Spleen (tissue), 11 donors: ENCODE measurements at regions not wholly inside any gene's neighbourhood (a gene's known extent, or its start where the extent isn't known, plus 50 kb on each side); places are given as distances from the start of the nearest gene placed in this dataset.
A peak's percentile ranks its signal among the peaks of the same experiment; 100 is the strongest.

ENCODE experiments used
- DNase-seq: peaks from one replicate; pipeline ENCODE4 v3.0.0-alpha.2; 2020
- H3K27ac ChIP-seq, 8 donors: fragments of 200-600 bp; sonication (generic) in 7 of 8; 1 replicate in 4 of 8; 2 replicates in 4 of 8; pipeline versions ENCODE4 v1.5.0 to v1.8.0; 2016 to 2021; ENCODE audit warnings: inconsistent platforms in 4 of 8, mild to moderate bottlenecking in 4 of 8, moderate library complexity in 1 of 8
- H3K27me3 ChIP-seq, 7 donors: fragments of 200-600 bp; sonication (generic) in 6 of 7; replicated peaks in 1 of 7; 1 replicate in 4 of 7; 2 replicates in 3 of 7; pipeline versions ENCODE4 v1.5.0 to v1.8.0; 2016 to 2021; ENCODE audit warnings: inconsistent platforms in 3 of 7, mild to moderate bottlenecking in 1 of 7
- H3K36me3 ChIP-seq, 6 donors: fragments of 200-600 bp; sonication (generic) in 5 of 6; 1 replicate in 4 of 6; 2 replicates in 2 of 6; pipeline versions ENCODE4 v1.5.0 to v1.8.0; 2016 to 2021; ENCODE audit warnings: inconsistent platforms in 2 of 6
- H3K4me1 ChIP-seq, 6 donors: fragments of 200-600 bp; sonication (generic) in 5 of 6; 1 replicate in 3 of 6; 2 replicates in 3 of 6; pipeline versions ENCODE4 v1.5.0 to v1.8.0; 2016 to 2021; ENCODE audit warnings: inconsistent platforms in 3 of 6
- H3K4me3 ChIP-seq, 8 donors: fragments of 200-600 bp; sonication (generic) in 7 of 8; 1 replicate in 4 of 8; 2 replicates in 4 of 8; pipeline versions ENCODE4 v1.5.0 to v1.8.0; 2016 to 2021; ENCODE audit warnings: inconsistent platforms in 4 of 8, mild to moderate bottlenecking in 4 of 8, moderate library complexity in 2 of 8
- H3K9me3 ChIP-seq, 8 donors: fragments of 200-600 bp; sonication (generic) in 7 of 8; 1 replicate in 4 of 8; 2 replicates in 4 of 8; pipeline versions ENCODE4 v1.5.0 to v1.8.0; 2016 to 2021; ENCODE audit warnings: inconsistent platforms in 4 of 8
- POLR2A ChIP-seq, 3 donors: fragments of 450-650 bp; IDR thresholded peaks; one replicate each; pipeline ENCODE4 v1.5.1; 2017; ENCODE audit warnings: antibody characterized with exemption in 3 of 3, mild to moderate bottlenecking in 1 of 3
- POLR2AphosphoS5 ChIP-seq, 3 donors: sonication (generic); formaldehyde crosslinking; IDR thresholded peaks; one replicate each; pipeline ENCODE4 v1.5.1; 2017; ENCODE audit warnings: antibody characterized with exemption in 3 of 3
- WGBS, 5 donors: extraction: QIAGEN DNeasy Blood & Tissue Kit in 3 of 5; methylation state at CpG; one replicate each; pipeline versions ENCODE4 v1.1.5 to v1.1.7; 2013 to 2018; 5-methylcytosine and 5-hydroxymethylcytosine counted together
- intact Hi-C: fragments of 100-400 bp; cut with DNase I; formaldehyde crosslinking; loops from one replicate; pipeline ENCODE4 v1.15.0; 2023; ENCODE audit warnings: low total_unique reads
- TF ChIP-seq, protein P1 (sequence below), 11 experiments: fragments of 200-600 bp in 7 of 11; fragments of 450-650 bp in 4 of 11; sonication (generic) in 4 of 11; IDR thresholded peaks in 8 of 11; conservative IDR thresholded peaks in 3 of 11; 1 replicate in 7 of 11; 2 replicates in 4 of 11; pipeline versions ENCODE4 v1.4.0 to v1.8.0; 2016 to 2021; ENCODE audit warnings: antibody characterized with exemption in 11 of 11, inconsistent platforms in 4 of 11, mild to moderate bottlenecking in 1 of 11
- donor health status: healthy with polysubstance abuse.
- donor health status: DM: no; HTN: no; CAD: no; lungs with moderate emphysema.
- donor health status: DM: no; HTN: no; CAD: no.
- donor health status: Bipolar disorder and iron deficiency.
- donor health status: healthy.
- donor health status: DM: no; HTN: no; CAD: no.
- donor health status: DM: yes; HTN: yes; CAD: no.

DNA sequence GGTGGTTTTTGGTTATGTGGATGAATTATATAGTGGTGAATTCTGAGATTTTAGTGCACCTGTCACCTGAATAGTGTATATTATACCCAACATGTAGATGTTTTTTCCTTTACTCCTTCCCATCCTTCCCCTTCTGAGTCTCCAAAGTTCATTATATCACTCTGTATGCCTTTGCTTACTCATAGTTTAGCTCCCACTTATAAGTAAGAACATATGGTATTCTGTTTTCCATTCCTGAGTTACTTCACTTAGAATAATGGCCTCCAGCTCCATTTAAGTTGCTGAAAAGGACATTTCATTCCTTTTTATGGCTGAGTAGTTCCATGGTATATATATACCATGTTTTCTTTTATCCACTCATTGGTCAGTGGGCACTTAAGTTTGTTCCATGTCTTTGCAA, 161.6 kb upstream of the CD180 start:
- Histone ChIP-seq H3K27me3 (no peaks in the 10 kb centered on the region), H3K36me3 (no peaks in the 10 kb centered on the region), H3K9me3 (no peaks in the 10 kb centered on the region), H3K4me3 (no peak overlapping the region), H3K4me1 (peaks cover 0 to 24% (median 7%) of the 10 kb centered on the region in 6 donors), H3K27ac (no peak overlapping the region)
- intact Hi-C loops = no loop called here
- DNase-seq = no peak
- TF ChIP-seq, protein P1, sequence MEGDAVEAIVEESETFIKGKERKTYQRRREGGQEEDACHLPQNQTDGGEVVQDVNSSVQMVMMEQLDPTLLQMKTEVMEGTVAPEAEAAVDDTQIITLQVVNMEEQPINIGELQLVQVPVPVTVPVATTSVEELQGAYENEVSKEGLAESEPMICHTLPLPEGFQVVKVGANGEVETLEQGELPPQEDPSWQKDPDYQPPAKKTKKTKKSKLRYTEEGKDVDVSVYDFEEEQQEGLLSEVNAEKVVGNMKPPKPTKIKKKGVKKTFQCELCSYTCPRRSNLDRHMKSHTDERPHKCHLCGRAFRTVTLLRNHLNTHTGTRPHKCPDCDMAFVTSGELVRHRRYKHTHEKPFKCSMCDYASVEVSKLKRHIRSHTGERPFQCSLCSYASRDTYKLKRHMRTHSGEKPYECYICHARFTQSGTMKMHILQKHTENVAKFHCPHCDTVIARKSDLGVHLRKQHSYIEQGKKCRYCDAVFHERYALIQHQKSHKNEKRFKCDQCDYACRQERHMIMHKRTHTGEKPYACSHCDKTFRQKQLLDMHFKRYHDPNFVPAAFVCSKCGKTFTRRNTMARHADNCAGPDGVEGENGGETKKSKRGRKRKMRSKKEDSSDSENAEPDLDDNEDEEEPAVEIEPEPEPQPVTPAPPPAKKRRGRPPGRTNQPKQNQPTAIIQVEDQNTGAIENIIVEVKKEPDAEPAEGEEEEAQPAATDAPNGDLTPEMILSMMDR (IDR thresholded peaks at IDR 0.05 in 8 of 11, conservative IDR thresholded peaks at IDR 0.05 in 3 of 11) = no peak
- TF ChIP-seq POLR2AphosphoS5 (IDR thresholded peaks at IDR 0.05) = no peak
- no peak for TF ChIP-seq POLR2A (IDR thresholded peaks at IDR 0.05)

DNA sequence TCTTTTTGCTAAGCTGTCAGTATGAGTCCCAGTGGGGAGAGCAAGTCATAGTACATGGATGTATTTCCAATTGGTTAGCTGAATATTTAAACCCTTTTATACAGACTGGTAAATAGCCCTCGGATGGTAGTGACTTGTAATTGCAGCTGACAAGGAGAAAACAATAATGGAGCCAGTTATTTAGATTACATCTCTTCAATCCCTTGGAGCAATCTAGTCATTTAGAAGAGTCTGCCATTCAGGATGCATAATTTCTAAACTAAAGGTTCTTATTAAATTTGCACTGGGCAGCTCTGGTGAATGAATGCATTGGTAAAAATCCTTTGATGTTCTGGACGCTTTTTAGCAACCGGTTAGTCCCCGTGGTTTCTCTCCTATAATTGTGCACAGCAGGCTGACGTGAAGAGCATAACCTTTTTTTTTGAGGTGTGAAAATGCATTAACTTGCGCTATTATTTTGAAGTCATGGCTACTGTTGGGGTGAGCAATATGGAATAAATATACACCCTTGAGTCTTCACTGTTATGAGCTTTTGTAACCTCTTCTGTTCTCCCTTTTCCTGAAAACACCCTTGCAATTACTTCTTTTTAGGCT, 158.6 kb upstream of the CD180 start:
- DNase-seq = no peak
- intact Hi-C loops = no loop called here
- Histone ChIP-seq H3K4me1 (peaks cover 6 to 38% (median 10%) of the 10 kb centered on the region in 6 donors), H3K27ac (no peak overlapping the region), H3K4me3 (no peak overlapping the region), H3K27me3 (no peaks in the 10 kb centered on the region), H3K36me3 (no peaks in the 10 kb centered on the region), H3K9me3 (no peaks in the 10 kb centered on the region)
- no peak for TF ChIP-seq POLR2A (IDR thresholded peaks at IDR 0.05)
- 86 to 91% (median 87%) methylated on average over 6 of the region's 6 CpGs for WGBS, 5 donors

DNA sequence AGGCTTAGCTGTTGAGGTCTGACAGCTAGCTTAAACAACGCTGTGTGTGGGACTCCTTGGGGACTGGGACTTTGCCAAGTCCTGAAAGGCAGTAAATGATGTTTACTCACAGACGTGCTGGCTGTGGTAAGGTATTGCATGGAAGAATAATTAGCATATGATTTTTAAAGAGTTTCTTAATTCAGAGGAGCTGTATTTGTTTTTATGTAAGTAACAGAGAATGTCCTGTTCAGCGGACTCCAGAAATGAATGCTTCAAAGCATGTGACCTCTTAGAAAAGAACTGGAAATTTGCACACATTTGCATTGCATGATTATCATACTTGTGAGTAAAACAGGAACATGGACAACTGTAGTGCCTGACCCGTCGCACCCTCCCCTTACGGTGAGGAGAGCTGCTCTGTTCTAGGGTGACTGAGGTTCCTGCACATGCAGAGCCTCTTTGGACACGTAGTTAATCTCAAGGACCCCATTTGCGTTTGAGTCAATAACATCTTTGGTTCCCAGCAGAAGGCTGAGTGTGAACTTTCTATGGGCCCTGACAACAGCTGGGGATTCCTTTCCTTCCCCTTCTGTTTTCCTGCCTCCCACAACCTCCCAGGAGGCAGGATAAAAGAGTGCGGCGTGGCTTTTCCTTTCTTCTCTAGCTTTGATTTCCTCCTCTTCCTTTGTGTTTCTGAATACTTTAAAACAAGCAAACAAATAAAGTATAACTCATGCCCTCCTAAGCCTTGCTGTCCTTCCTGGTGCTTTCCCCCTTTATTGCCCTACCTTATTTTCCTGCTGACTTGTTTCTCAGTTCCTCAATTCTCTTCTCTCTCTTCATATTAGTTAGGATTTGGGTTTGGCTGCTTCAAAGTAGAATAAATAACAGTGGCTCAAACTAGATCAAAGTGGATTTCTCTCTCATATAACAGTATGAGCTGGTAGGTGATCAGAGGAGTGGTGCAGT, 157.2 kb upstream of the CD180 start:
- Histone ChIP-seq H3K4me3 (no peak overlapping the region), H3K4me1 (peaks cover 3 to 36% (median 12%) of the 10 kb centered on the region in 6 donors), H3K9me3 (no peaks in the 10 kb centered on the region), H3K27me3 (no peaks in the 10 kb centered on the region), H3K36me3 (no peaks in the 10 kb centered on the region), H3K27ac (no peak overlapping the region)
- peak; percentile 49 for DNase-seq
- 44 to 68% (median 59%) methylated on average over 10 of the region's 10 CpGs for WGBS, 5 donors
- intact Hi-C loops = no loop called here
- TF ChIP-seq POLR2A (IDR thresholded peaks at IDR 0.05) = no peak
- TF ChIP-seq, protein P1 (IDR thresholded peaks at IDR 0.05 in 8 of 11, conservative IDR thresholded peaks at IDR 0.05 in 3 of 11) = no peak
- TF ChIP-seq POLR2AphosphoS5 (IDR thresholded peaks at IDR 0.05) = no peak

DNA sequence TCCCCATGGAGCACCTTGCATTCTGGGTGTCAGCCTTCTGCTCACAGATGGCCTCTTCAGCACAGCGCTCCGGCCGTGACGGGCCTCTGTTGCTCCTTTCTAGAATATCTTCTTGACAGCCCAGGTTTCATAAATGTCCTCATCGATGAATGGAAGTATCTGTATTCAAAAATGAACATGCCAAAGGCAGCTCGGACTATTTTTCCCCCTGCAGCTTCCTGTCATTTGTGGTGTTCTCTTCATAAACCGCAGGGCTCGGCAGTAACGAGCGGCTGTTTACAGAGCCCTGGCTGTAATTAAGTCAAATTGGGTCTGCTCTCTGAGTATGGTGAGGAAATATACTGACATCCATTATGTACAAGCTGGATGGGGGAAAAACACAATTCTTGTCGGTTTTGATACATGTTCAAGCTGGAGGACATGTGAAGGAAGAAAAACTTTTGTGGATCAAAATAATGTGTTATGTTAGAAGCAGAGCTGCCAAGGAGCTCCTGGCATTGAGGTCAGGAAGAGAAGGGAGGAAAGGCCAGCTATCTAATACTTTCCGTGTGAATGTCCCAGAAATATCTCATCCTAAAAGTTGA, 154.1 kb upstream of the CD180 start:
- Histone ChIP-seq H3K36me3 (no peaks in the 10 kb centered on the region), H3K27me3 (no peaks in the 10 kb centered on the region), H3K4me1 (peaks cover 3 to 36% (median 12%) of the 10 kb centered on the region in 6 donors), H3K4me3 (peak overlapping the region in 3 of 8 donors; percentile 6 to 47 (median 8)), H3K9me3 (peaks cover 0 to 4% (median 0%) of the 10 kb centered on the region in 8 donors), H3K27ac (peak overlapping the region in 4 of 8 donors; percentile 40 to 71 (median 48))
- DNase-seq = peak; percentile 74
- WGBS, 5 donors = 30 to 44% (median 42%) methylated on average over 12 of the region's 12 CpGs
- intact Hi-C loops = no loop called here
- TF ChIP-seq, protein P1 (IDR thresholded peaks at IDR 0.05 in 8 of 11, conservative IDR thresholded peaks at IDR 0.05 in 3 of 11) = no peak
- TF ChIP-seq POLR2A (IDR thresholded peaks at IDR 0.05) (no peak), POLR2AphosphoS5 (IDR thresholded peaks at IDR 0.05) (no peak)
